H9 (cell line): ENCODE measurements at regions not wholly inside any gene's neighbourhood (a gene's known extent, or its start where the extent isn't known, plus 50 kb on each side); places are given as distances from the start of the nearest gene placed in this dataset.

Experiments used
- DNase-seq: peaks from one replicate; pipeline ENCODE4 v3.0.0-alpha.2; 2017
- H2AFZ ChIP-seq: one replicate; pipeline ENCODE4 v1.6.1; 2013; ENCODE audit warnings: mild to moderate bottlenecking, low read length, control low read depth, moderate library complexity
- H2AK5ac ChIP-seq: 2 replicates; pipeline ENCODE4 v1.6.1; 2013; ENCODE audit warnings: low read length, control low read depth, mixed read lengths; ENCODE audit not compliant: insufficient read length
- H2BK120ac ChIP-seq: one replicate; pipeline ENCODE4 v1.6.1; 2013; ENCODE audit warnings: low read depth, mild to moderate bottlenecking, low read length, control low read depth, inconsistent platforms; ENCODE audit not compliant: poor library complexity, severe bottlenecking
- H2BK12ac ChIP-seq: 2 replicates; pipeline ENCODE4 v1.6.1; 2013; ENCODE audit warnings: low read length, control low read depth, mixed read lengths, low read depth; ENCODE audit not compliant: insufficient read length
- H2BK15ac ChIP-seq: 2 replicates; pipeline ENCODE4 v1.6.1; 2013; ENCODE audit warnings: low read depth, low read length, control low read depth
- H2BK20ac ChIP-seq: one replicate; pipeline ENCODE4 v1.6.1; 2013; ENCODE audit warnings: low read depth, mild to moderate bottlenecking, low read length, control low read depth, inconsistent platforms; ENCODE audit not compliant: poor library complexity, severe bottlenecking
- H2BK5ac ChIP-seq: 2 replicates; pipeline ENCODE4 v1.6.1; 2013; ENCODE audit warnings: low read length, control low read depth, mixed read lengths; ENCODE audit not compliant: insufficient read length
- H3K14ac ChIP-seq: 2 replicates; pipeline ENCODE4 v1.6.1; 2013; ENCODE audit warnings: low read length, control low read depth; ENCODE audit not compliant: insufficient read depth
- H3K18ac ChIP-seq: 2 replicates; pipeline ENCODE4 v1.6.1; 2013; ENCODE audit warnings: low read depth, mild to moderate bottlenecking, mixed read lengths, low read length, control low read depth; ENCODE audit not compliant: insufficient read length
- H3K23ac ChIP-seq: 2 replicates; pipeline ENCODE4 v1.6.1; 2013; ENCODE audit warnings: low read length, control low read depth, mixed read lengths, low read depth; ENCODE audit not compliant: insufficient read length
- H3K23me2 ChIP-seq: 2 replicates; pipeline ENCODE4 v1.6.1; 2013; ENCODE audit warnings: low read depth, mild to moderate bottlenecking, mixed read lengths, low read length, control low read depth; ENCODE audit not compliant: insufficient read length, poor library complexity, severe bottlenecking
- H3K27ac ChIP-seq: 2 replicates; pipeline ENCODE4 v1.5.1; 2013; ENCODE audit warnings: low read length, control low read depth, mixed read lengths, low read depth; ENCODE audit not compliant: insufficient read length
- H3K27me3 ChIP-seq: 2 replicates; pipeline ENCODE4 v1.6.1; 2013; ENCODE audit warnings: low read length, control low read depth, inconsistent platforms; ENCODE audit not compliant: insufficient read depth
- H3K4ac ChIP-seq: 2 replicates; pipeline ENCODE4 v1.6.1; 2013; ENCODE audit warnings: low read depth, mild to moderate bottlenecking, control low read depth, inconsistent platforms, low read length, moderate library complexity
- H3K4me1 ChIP-seq: 2 replicates; pipeline ENCODE4 v1.6.1; 2013; ENCODE audit warnings: low read length, control low read depth, inconsistent platforms; ENCODE audit not compliant: insufficient read depth
- H3K4me2 ChIP-seq: 2 replicates; pipeline ENCODE4 v1.6.1; 2013; ENCODE audit warnings: low read length, control low read depth, mixed read lengths; ENCODE audit not compliant: insufficient read length, insufficient read depth
- H3K56ac ChIP-seq: 2 replicates; pipeline ENCODE4 v1.6.1; 2013; ENCODE audit warnings: low read depth, mild to moderate bottlenecking, mixed read lengths, low read length, control low read depth; ENCODE audit not compliant: insufficient read length
- H3K79me1 ChIP-seq: 2 replicates; pipeline ENCODE4 v1.6.1; 2013; ENCODE audit warnings: low read depth, mild to moderate bottlenecking, moderate library complexity, low read length, control low read depth, inconsistent platforms; ENCODE audit not compliant: insufficient read depth, poor library complexity, severe bottlenecking
- H3K79me2 ChIP-seq: 2 replicates; pipeline ENCODE4 v1.6.1; 2013; ENCODE audit warnings: low read length, control low read depth, inconsistent platforms; ENCODE audit not compliant: insufficient read depth
- H3K9ac ChIP-seq: 2 replicates; pipeline ENCODE4 v1.6.1; 2013; ENCODE audit warnings: low read length, control low read depth, mixed read lengths; ENCODE audit not compliant: insufficient read length; ENCODE audit errors: extremely low read depth
- H3K9me3 ChIP-seq: one replicate; pipeline ENCODE4 v1.6.1; 2013; ENCODE audit warnings: low read depth, low read length, inconsistent platforms; ENCODE audit not compliant: control insufficient read depth
- H3T11ph ChIP-seq: one replicate; pipeline ENCODE4 v1.6.1; 2013; ENCODE audit warnings: mild to moderate bottlenecking, low read length, control low read depth, inconsistent platforms
- H4K20me1 ChIP-seq: one replicate; pipeline ENCODE4 v1.6.1; 2013; ENCODE audit not compliant: control insufficient read depth, insufficient read length, insufficient read depth
- H4K5ac ChIP-seq: 2 replicates; pipeline ENCODE4 v1.6.1; 2013; ENCODE audit warnings: low read depth, mild to moderate bottlenecking, mixed read lengths, low read length, control low read depth; ENCODE audit not compliant: insufficient read length
- H4K8ac ChIP-seq: replicated peaks from 2 replicates; pipeline ENCODE4 v1.6.1; 2013; ENCODE audit warnings: low read length, control low read depth, mixed read lengths, low read depth; ENCODE audit not compliant: insufficient read length
- H4K91ac ChIP-seq: 2 replicates; pipeline ENCODE4 v1.6.1; 2013; ENCODE audit warnings: low read depth, mild to moderate bottlenecking, moderate library complexity, mixed read lengths, low read length, control low read depth; ENCODE audit not compliant: insufficient read length
- H3K27ac Mint-ChIP-seq, 3 experiments: 2 replicates in 2 of 3; 3 replicates in 1 of 3; pipeline ENCODE4 v1.8.0; 2020 to 2021; ENCODE audit warnings: mixed read lengths in 3 of 3, mild to moderate bottlenecking in 1 of 3, moderate library complexity in 1 of 3
- H3K27me3 Mint-ChIP-seq: 2 replicates; pipeline ENCODE4 v1.8.0; 2021; ENCODE audit warnings: low read depth, mild to moderate bottlenecking, moderate library complexity, mixed read lengths
- H3K36me3 Mint-ChIP-seq, 3 experiments: 2 replicates in 2 of 3; 3 replicates in 1 of 3; pipeline ENCODE4 v1.8.0; 2020 to 2021; ENCODE audit warnings: low read depth in 3 of 3, mixed read lengths in 3 of 3; ENCODE audit not compliant: insufficient read depth in 1 of 3
- H3K4me1 Mint-ChIP-seq, 2 experiments: 2 replicates each; pipeline ENCODE4 v1.8.0; 2020; ENCODE audit warnings: mixed read lengths in 2 of 2
- H3K4me3 Mint-ChIP-seq, 2 experiments: 2 replicates in 1 of 2; 3 replicates in 1 of 2; pipeline ENCODE4 v1.8.0; 2020 to 2021; ENCODE audit warnings: mild to moderate bottlenecking in 2 of 2, mixed read lengths in 2 of 2, moderate library complexity in 1 of 2
- H3K9me3 Mint-ChIP-seq, 2 experiments: 2 replicates in 1 of 2; 3 replicates in 1 of 2; pipeline ENCODE4 v1.8.0; 2020; ENCODE audit warnings: mild to moderate bottlenecking in 2 of 2, mixed read lengths in 2 of 2, moderate library complexity in 1 of 2
- WGBS: extraction: QIAGEN DNeasy Blood & Tissue Kit; methylation state at CpG from one replicate; pipeline ENCODE4 v1.1.7; 2013; ENCODE audit warnings: missing lambda C conversion rate, low lambda C conversion rate, mixed read lengths; ENCODE audit not compliant: insufficient read length; ENCODE audit errors: extremely low coverage; 5-methylcytosine and 5-hydroxymethylcytosine counted together
- TF ChIP-seq, protein P1 (sequence below): fragments of 200-600 bp; sonication (generic); conservative IDR thresholded peaks from 3 replicates; pipeline ENCODE4 v1.8.0; 2021; ENCODE audit warnings: antibody characterized with exemption, mild to moderate bottlenecking

DNA sequence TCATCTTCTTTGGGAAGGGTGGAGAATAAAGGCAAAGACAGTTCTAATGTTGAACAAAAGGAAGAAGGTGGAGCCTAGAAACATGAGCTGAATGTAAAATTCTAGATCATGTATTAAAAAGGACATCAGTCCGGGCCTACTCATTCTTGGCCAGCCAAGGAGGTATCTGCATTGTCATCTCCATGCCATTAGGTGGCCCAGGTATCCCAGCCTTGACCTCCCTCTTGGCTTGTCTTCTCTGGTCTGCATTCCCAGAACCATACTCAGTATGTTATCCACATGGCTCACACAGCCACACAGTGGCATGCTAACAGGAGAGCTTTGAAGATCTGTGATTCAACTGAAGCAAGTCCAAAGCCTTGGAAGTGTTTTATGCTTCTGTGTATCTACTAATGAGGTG, 369.8 kb upstream of the KAZN start:
- no peak overlapping the region for H3K27ac ChIP-seq
- H3K79me1 ChIP-seq = no peaks in the 10 kb centered on the region
- H4K5ac ChIP-seq = no peak overlapping the region
- no peak overlapping the region for H3K4me3 Mint-ChIP-seq
- H3K36me3 Mint-ChIP-seq = peaks cover 0 to 10% (median 0%) of the 10 kb centered on the region in 3 experiments; a peak in 1 of 7 replicates
- no peak overlapping the region for H3K56ac ChIP-seq
- WGBS = no CpG with 5 or more reads among the region's 1 CpG
- H3K18ac ChIP-seq = no peak overlapping the region
- no peak overlapping the region for H3K27ac Mint-ChIP-seq
- H4K91ac ChIP-seq = no peak overlapping the region
- H3K9me3 ChIP-seq = no peaks in the 10 kb centered on the region
- H2BK15ac ChIP-seq = no peak overlapping the region
- H3K79me2 ChIP-seq = no peaks in the 10 kb centered on the region
- H3K4me1 Mint-ChIP-seq = peaks cover 6 to 10% of the 10 kb centered on the region in 2 experiments; a peak in 3 of 4 replicates
- no peaks in the 10 kb centered on the region for H3K23me2 ChIP-seq
- no peaks in the 10 kb centered on the region for H3K27me3 Mint-ChIP-seq
- no peak overlapping the region for H2AK5ac ChIP-seq
- no peak overlapping the region for H3T11ph ChIP-seq
- H4K20me1 ChIP-seq = no peaks in the 10 kb centered on the region
- H3K4me1 ChIP-seq = no peaks in the 10 kb centered on the region
- H2BK5ac ChIP-seq = no peak overlapping the region
- H2BK12ac ChIP-seq = no peak overlapping the region
- H3K14ac ChIP-seq = no peak overlapping the region
- no peaks in the 10 kb centered on the region for H3K27me3 ChIP-seq
- H3K4ac ChIP-seq = no peak overlapping the region
- H3K23ac ChIP-seq = no peak overlapping the region
- no peak overlapping the region for H3K9ac ChIP-seq
- H2BK120ac ChIP-seq = no peak overlapping the region
- H4K8ac ChIP-seq = no peak overlapping the region
- TF ChIP-seq, protein P1, sequence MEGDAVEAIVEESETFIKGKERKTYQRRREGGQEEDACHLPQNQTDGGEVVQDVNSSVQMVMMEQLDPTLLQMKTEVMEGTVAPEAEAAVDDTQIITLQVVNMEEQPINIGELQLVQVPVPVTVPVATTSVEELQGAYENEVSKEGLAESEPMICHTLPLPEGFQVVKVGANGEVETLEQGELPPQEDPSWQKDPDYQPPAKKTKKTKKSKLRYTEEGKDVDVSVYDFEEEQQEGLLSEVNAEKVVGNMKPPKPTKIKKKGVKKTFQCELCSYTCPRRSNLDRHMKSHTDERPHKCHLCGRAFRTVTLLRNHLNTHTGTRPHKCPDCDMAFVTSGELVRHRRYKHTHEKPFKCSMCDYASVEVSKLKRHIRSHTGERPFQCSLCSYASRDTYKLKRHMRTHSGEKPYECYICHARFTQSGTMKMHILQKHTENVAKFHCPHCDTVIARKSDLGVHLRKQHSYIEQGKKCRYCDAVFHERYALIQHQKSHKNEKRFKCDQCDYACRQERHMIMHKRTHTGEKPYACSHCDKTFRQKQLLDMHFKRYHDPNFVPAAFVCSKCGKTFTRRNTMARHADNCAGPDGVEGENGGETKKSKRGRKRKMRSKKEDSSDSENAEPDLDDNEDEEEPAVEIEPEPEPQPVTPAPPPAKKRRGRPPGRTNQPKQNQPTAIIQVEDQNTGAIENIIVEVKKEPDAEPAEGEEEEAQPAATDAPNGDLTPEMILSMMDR = no peak
- no peak for DNase-seq
- no peak overlapping the region for H2AFZ ChIP-seq
- H3K9me3 Mint-ChIP-seq = peaks cover 3 to 8% of the 10 kb centered on the region in 2 experiments; a peak in 4 of 5 replicates
- no peak overlapping the region for H3K4me2 ChIP-seq
- no peak overlapping the region for H2BK20ac ChIP-seq
